ENCODE measurements at regions not wholly inside any gene's neighbourhood (a gene's known extent, or its start where the extent isn't known, plus 50 kb on each side); places are given as distances from the start of the nearest gene placed in this dataset.

DNA sequence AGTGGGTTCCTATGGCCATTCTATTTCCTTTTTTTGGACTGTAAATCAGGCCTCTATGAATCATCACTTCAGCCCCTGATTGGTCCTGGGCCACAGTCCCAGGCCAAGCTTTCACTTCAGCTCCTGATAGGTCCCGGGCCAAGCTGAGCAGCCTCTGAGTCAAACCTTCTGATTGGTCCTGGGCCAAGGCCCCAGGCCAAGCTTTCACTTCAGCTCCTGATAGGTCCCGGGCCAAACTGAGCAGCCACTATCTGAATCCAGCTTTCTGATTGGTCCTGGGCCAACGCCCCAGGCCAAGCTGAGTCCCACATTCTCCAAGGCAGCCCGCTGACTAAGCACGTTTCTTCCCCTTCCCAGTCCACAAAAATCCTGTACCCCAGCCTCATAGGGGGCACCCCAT lies 1972.9 kb upstream of the ACO1 start:
- TF ChIP-seq, protein P1, sequence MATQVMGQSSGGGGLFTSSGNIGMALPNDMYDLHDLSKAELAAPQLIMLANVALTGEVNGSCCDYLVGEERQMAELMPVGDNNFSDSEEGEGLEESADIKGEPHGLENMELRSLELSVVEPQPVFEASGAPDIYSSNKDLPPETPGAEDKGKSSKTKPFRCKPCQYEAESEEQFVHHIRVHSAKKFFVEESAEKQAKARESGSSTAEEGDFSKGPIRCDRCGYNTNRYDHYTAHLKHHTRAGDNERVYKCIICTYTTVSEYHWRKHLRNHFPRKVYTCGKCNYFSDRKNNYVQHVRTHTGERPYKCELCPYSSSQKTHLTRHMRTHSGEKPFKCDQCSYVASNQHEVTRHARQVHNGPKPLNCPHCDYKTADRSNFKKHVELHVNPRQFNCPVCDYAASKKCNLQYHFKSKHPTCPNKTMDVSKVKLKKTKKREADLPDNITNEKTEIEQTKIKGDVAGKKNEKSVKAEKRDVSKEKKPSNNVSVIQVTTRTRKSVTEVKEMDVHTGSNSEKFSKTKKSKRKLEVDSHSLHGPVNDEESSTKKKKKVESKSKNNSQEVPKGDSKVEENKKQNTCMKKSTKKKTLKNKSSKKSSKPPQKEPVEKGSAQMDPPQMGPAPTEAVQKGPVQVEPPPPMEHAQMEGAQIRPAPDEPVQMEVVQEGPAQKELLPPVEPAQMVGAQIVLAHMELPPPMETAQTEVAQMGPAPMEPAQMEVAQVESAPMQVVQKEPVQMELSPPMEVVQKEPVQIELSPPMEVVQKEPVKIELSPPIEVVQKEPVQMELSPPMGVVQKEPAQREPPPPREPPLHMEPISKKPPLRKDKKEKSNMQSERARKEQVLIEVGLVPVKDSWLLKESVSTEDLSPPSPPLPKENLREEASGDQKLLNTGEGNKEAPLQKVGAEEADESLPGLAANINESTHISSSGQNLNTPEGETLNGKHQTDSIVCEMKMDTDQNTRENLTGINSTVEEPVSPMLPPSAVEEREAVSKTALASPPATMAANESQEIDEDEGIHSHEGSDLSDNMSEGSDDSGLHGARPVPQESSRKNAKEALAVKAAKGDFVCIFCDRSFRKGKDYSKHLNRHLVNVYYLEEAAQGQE (tag by site-specific recombination; IDR thresholded peaks at IDR 0.05), result no peak
- no peak for TF ChIP-seq OSR2 (tag by site-specific recombination; IDR thresholded peaks at IDR 0.05)
- TF ChIP-seq, protein P2, sequence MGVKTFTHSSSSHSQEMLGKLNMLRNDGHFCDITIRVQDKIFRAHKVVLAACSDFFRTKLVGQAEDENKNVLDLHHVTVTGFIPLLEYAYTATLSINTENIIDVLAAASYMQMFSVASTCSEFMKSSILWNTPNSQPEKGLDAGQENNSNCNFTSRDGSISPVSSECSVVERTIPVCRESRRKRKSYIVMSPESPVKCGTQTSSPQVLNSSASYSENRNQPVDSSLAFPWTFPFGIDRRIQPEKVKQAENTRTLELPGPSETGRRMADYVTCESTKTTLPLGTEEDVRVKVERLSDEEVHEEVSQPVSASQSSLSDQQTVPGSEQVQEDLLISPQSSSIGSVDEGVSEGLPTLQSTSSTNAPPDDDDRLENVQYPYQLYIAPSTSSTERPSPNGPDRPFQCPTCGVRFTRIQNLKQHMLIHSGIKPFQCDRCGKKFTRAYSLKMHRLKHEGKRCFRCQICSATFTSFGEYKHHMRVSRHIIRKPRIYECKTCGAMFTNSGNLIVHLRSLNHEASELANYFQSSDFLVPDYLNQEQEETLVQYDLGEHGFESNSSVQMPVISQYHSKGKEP (tag by site-specific recombination; IDR thresholded peaks at IDR 0.05), result no peak

Measured in HEK293 (cell line).